B cell (primary cell): ENCODE measurements at regions not wholly inside any gene's neighbourhood (a gene's known extent, or its start where the extent isn't known, plus 50 kb on each side); places are given as distances from the start of the nearest gene placed in this dataset.

Experiments
- CTCF ChIP-seq: fragments of 200-600 bp; IDR thresholded peaks from one replicate; pipeline ENCODE4 v1.8.0; 2022; ENCODE audit warnings: antibody characterized with exemption, mild to moderate bottlenecking
- EZH2 ChIP-seq: IDR thresholded peaks from 2 replicates; pipeline ENCODE4 v1.6.1; 2012; ENCODE audit warnings: borderline replicate concordance, low read depth, mild to moderate bottlenecking, moderate library complexity, low read length; ENCODE audit not compliant: insufficient read depth, poor library complexity, severe bottlenecking

DNA sequence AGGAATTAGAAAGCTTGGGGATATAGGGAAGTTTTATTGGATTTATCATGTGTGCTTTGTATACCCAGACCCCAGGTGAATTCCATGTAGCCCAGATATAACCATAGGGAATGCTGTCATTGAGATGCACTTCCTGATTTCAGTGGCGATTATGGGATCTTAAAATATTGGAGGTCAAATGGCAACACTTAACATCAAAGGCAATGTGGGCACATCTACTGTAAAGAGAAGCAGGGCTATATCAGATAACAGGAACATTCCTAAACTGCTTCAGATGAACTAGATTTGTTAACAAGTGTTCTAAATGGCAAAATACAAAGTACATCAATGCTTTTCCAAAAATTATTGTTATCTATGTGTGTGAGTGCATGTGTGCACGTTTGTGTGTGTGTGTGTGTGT, 883.5 kb upstream of the EDIL3 start:
- TF ChIP-seq EZH2, result no peak
- TF ChIP-seq CTCF, result no peak
